HCT116 (cell line): ENCODE measurements at regions not wholly inside any gene's neighbourhood (a gene's known extent, or its start where the extent isn't known, plus 50 kb on each side); places are given as distances from the start of the nearest gene placed in this dataset.

Experiments used
- ATAC-seq: fragments of 200-7000 bp; cut with Tn5 transposase; 2 replicates; pipeline ENCODE4 v1.9.1; 2020; ENCODE audit warnings: mild to moderate bottlenecking, moderate library complexity
- BruUV-seq: library from RNA; stranded (reverse); fragments of 400-500 nt; replicated peaks from 2 replicates; lab custom pipeline; 2021; lab: Mats Ljungman, UMichigan
- CTCF ChIA-PET: fragments of 300-600 bp; sonication (Branson Sonifier 250); formaldehyde crosslinking; loops from one replicate; lab custom pipeline; 2021; ENCODE audit warnings: antibody characterized with exemption; lab: Charles Lee
- POLR2A ChIA-PET: fragments of 300-600, 350-600 bp; sonication (Branson Sonifier 250); formaldehyde crosslinking; loops from one replicate; lab custom pipeline; 2021; ENCODE audit warnings: antibody characterized with exemption; lab: Charles Lee
- RAD21 ChIA-PET, 2 experiments: fragments of 300-600 bp; sonication (Branson Sonifier 250); formaldehyde crosslinking; loops; one replicate each; lab custom pipeline; 2023; ENCODE audit warnings: low total read pairs in 2 of 2; ENCODE audit not compliant: uncharacterized antibody in 2 of 2, unreplicated experiment in 2 of 2, low non-redundant PET in 1 of 2; lab: Charles Lee
- DNase-seq: peaks from one replicate; pipeline ENCODE4 v3.0.0-alpha.2; 2010; ENCODE audit warnings: low read depth, low spot score
- H2AFZ ChIP-seq: fragments of 200-600 bp; shearing (Covaris generic), sonication (generic); 2 replicates; pipeline ENCODE4 v1.6.1; 2017; ENCODE audit warnings: low read depth, mixed run types, mixed read lengths, antibody characterized with exemption, low read length; ENCODE audit not compliant: poor library complexity, severe bottlenecking
- H3K27ac ChIP-seq: 2 replicates; pipeline ENCODE4 v1.5.1; 2012; ENCODE audit warnings: low read depth, low read length
- H3K27me3 ChIP-seq: fragments of 200-600 bp; sonication (generic); 2 replicates; pipeline ENCODE4 v1.6.1; 2016; ENCODE audit warnings: mixed run types, low read length, mixed read lengths; ENCODE audit not compliant: insufficient read depth
- H3K36me3 ChIP-seq, 2 experiments: fragments of 200-500 bp in 1 of 2; fragments of 200-600 bp in 1 of 2; sonication (Bioruptor generic) in 1 of 2; sonication (generic) in 1 of 2; 2 replicates each; pipeline versions ENCODE4 v1.5.1 to v1.6.1; 2014 to 2016; ENCODE audit warnings: low read length in 2 of 2, inconsistent platforms in 1 of 2, mixed read lengths in 1 of 2, mixed run types in 1 of 2; ENCODE audit not compliant: insufficient read depth in 2 of 2, control insufficient read depth in 1 of 2
- H3K4me1 ChIP-seq, 2 experiments: fragments of 200-600 bp in 1 of 2; sonication (generic) in 1 of 2; 2 replicates each; pipeline versions ENCODE4 v1.5.1 to v1.6.1; 2012 to 2017; ENCODE audit warnings: low read length in 2 of 2, inconsistent platforms in 1 of 2, mild to moderate bottlenecking in 1 of 2, mixed read lengths in 1 of 2, mixed run types in 1 of 2, moderate library complexity in 1 of 2; ENCODE audit not compliant: insufficient read depth in 2 of 2, control insufficient read depth in 1 of 2
- H3K4me2 ChIP-seq: fragments of 200-600 bp; sonication (generic); 2 replicates; pipeline ENCODE4 v1.6.1; 2017; ENCODE audit warnings: mixed run types, low read length, mixed read lengths
- H3K4me3 ChIP-seq, 2 experiments: fragments of 200-600 bp in 1 of 2; sonication (generic) in 1 of 2; replicated peaks in 1 of 2; 2 replicates each; pipeline ENCODE4 v1.5.1; 2011 to 2016; ENCODE audit warnings: low read length in 2 of 2, control low read depth in 1 of 2, low read depth in 1 of 2, mild to moderate bottlenecking in 1 of 2, mixed read lengths in 1 of 2, mixed run types in 1 of 2
- H3K79me2 ChIP-seq: fragments of 200-600 bp; sonication (generic); 2 replicates; pipeline ENCODE4 v1.6.1; 2017; ENCODE audit warnings: mild to moderate bottlenecking, mixed run types, low read length, moderate library complexity, mixed read lengths; ENCODE audit not compliant: insufficient read depth
- H3K9ac ChIP-seq: fragments of 200-600 bp; sonication (generic); 2 replicates; pipeline ENCODE4 v1.6.1; 2016; ENCODE audit warnings: low read length, mixed read lengths
- H3K9me2 ChIP-seq: fragments of 200-600 bp; sonication (generic), shearing (Covaris generic); 2 replicates; pipeline ENCODE4 v1.6.1; 2017; ENCODE audit warnings: mixed run types, mild to moderate bottlenecking, moderate library complexity; ENCODE audit not compliant: insufficient read depth
- H3K9me3 ChIP-seq, 2 experiments: fragments of 200-500 bp in 1 of 2; fragments of 200-600 bp in 1 of 2; sonication (Bioruptor generic) in 1 of 2; sonication (generic) in 1 of 2; 2 replicates each; pipeline ENCODE4 v1.6.1; 2014 to 2017; ENCODE audit warnings: low read length in 2 of 2, mixed read lengths in 2 of 2, inconsistent platforms in 1 of 2, low read depth in 1 of 2, mild to moderate bottlenecking in 1 of 2, mixed run types in 1 of 2, moderate library complexity in 1 of 2; ENCODE audit not compliant: control insufficient read depth in 1 of 2, insufficient read depth in 1 of 2
- H4K20me1 ChIP-seq: fragments of 200-600 bp; sonication (generic), shearing (Covaris generic); 2 replicates; pipeline ENCODE4 v1.6.1; 2017; ENCODE audit warnings: mixed run types, mild to moderate bottlenecking, moderate library complexity; ENCODE audit not compliant: insufficient read depth
- CTCF ChIP-seq, 3 experiments: fragments of 200-600 bp in 1 of 3; sonication (generic) in 1 of 3; IDR thresholded peaks in 2 of 3; conservative IDR thresholded peaks in 1 of 3; 2 replicates each; pipeline ENCODE4 v1.5.1; 2012 to 2017; ENCODE audit warnings: low read depth in 2 of 3, low read length in 2 of 3, antibody characterized with exemption in 1 of 3, borderline replicate concordance in 1 of 3, control low read depth in 1 of 3, mild to moderate bottlenecking in 1 of 3, mixed read lengths in 1 of 3, mixed run types in 1 of 3, moderate library complexity in 1 of 3; ENCODE audit not compliant: insufficient read depth in 1 of 3
- ELF1 ChIP-seq: IDR thresholded peaks from 2 replicates; pipeline ENCODE4 v1.6.1; 2012; ENCODE audit warnings: low read depth, borderline replicate concordance
- RAD21 ChIP-seq: IDR thresholded peaks from 2 replicates; pipeline ENCODE4 v1.6.1; 2012; ENCODE audit warnings: low read depth, mild to moderate bottlenecking
- SIN3A ChIP-seq: IDR thresholded peaks from 2 replicates; pipeline ENCODE4 v1.6.1; 2012; ENCODE audit warnings: low read depth
- SP1 ChIP-seq: IDR thresholded peaks from 2 replicates; pipeline ENCODE4 v1.6.1; 2012; ENCODE audit warnings: low read depth
- YY1 ChIP-seq: IDR thresholded peaks from 2 replicates; pipeline ENCODE4 v1.6.1; 2011; ENCODE audit warnings: low read length, low read depth, moderate library complexity, mild to moderate bottlenecking; ENCODE audit not compliant: insufficient replicate concordance; ENCODE audit errors: extremely low read depth
- ZNF274 ChIP-seq: fragments of 200-500 bp; sonication (Bioruptor generic); IDR thresholded peaks from 2 replicates; pipeline ENCODE4 v1.6.1; 2014; ENCODE audit warnings: mild to moderate bottlenecking, low read depth, low read length, inconsistent platforms
- intact Hi-C: fragments of 100-400 bp; cut with micrococcal nuclease; formaldehyde crosslinking; loops from 2 replicates; pipeline ENCODE4 v1.10.0; 2022

GRCh38 chr3:68176600-68176999 is 522.2 kb upstream of the SUCLG2 start:
- Histone ChIP-seq H4K20me1 (no peaks in the 10 kb centered on the region), H3K27ac (no peak overlapping the region), H3K9me2 (no peaks in the 10 kb centered on the region), H3K9me3 (peaks cover 3 to 23% of the 10 kb centered on the region in 2 experiments; a peak in 2 of 4 replicates), H3K79me2 (no peaks in the 10 kb centered on the region), H3K36me3 (no peaks in the 10 kb centered on the region), H3K27me3 (no peaks in the 10 kb centered on the region), H3K4me3 (no peak overlapping the region), H3K4me1 (no peaks in the 10 kb centered on the region)
- ChIA-PET POLR2A (no interaction called here), RAD21 (no interaction called here), CTCF (no interaction called here)
- no peak for ATAC-seq
- TF ChIP-seq CTCF (IDR thresholded peaks at IDR 0.05 in 2 of 3, conservative IDR thresholded peaks at IDR 0.05 in 1 of 3; ENCODE audit: borderline replicate concordance in 1 of 3, insufficient read depth in 1 of 3, low read depth in 2 of 3, low read length in 2 of 3), result no peak
- no peak for TF ChIP-seq YY1
- TF ChIP-seq SIN3A, result no peak
- no peak for TF ChIP-seq ELF1
- TF ChIP-seq RAD21, result no peak
- no peak for TF ChIP-seq SP1
- TF ChIP-seq, all 23 proteins: peak for 0
- Histone ChIP-seq H3K4me2 (no peak overlapping the region), H3K9ac (no peak overlapping the region), H2AFZ (no peak overlapping the region)
- intact Hi-C loops, result no loop called here
- no TSS peak for BruUV-seq
- no peak for DNase-seq

GRCh38 chr3:68173012-68173634 is 518.7 kb upstream of the SUCLG2 start:
- Histone ChIP-seq H3K27me3 (no peaks in the 10 kb centered on the region), H3K9ac (no peak overlapping the region), H3K4me3 (no peak overlapping the region), H3K27ac (no peak overlapping the region), H3K9me3 (peaks cover 7 to 24% of the 10 kb centered on the region in 2 experiments; a peak in 2 of 4 replicates), H3K79me2 (no peaks in the 10 kb centered on the region), H3K4me1 (no peaks in the 10 kb centered on the region), H3K36me3 (no peaks in the 10 kb centered on the region), H3K4me2 (no peak overlapping the region), H2AFZ (no peak overlapping the region), H4K20me1 (no peaks in the 10 kb centered on the region), H3K9me2 (no peaks in the 10 kb centered on the region)
- no peak for TF ChIP-seq ZNF274
- DNase-seq (no peak), ATAC-seq (no peak)
- CTCF ChIA-PET, result no interaction called here
- RAD21 ChIA-PET, result no interaction called here
- intact Hi-C loops, result no loop called here
- POLR2A ChIA-PET, result no interaction called here
- no TSS peak for BruUV-seq
